ENCODE measurements at regions not wholly inside any gene's neighbourhood (a gene's known extent, or its start where the extent isn't known, plus 50 kb on each side); places are given as distances from the start of the nearest gene placed in this dataset.

DNA sequence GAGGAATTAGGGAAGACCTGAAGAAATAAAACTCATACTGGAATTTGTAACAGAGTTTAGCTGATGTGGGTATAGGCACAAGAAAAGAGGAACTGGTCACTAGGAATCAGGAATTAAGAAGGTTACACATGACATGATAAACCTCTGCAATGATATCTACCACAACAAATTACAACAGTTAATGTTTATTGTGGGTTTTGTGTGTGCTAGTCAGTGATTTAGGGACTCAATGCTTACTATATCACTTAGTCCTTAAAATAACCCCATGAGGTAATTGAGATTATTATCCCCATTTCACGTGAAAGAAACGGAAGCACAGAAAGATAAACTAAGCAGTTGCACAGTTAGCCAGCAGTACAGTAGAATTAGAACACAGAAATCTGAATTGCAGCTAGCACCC, 415.8 kb upstream of the ZEB2 start:
- no peak for DNase-seq (ENCODE audit: low read depth)
- H3K4me3 ChIP-seq (ENCODE audit: low read depth, low read length): no peak overlapping the region
- TF ChIP-seq, protein P1, sequence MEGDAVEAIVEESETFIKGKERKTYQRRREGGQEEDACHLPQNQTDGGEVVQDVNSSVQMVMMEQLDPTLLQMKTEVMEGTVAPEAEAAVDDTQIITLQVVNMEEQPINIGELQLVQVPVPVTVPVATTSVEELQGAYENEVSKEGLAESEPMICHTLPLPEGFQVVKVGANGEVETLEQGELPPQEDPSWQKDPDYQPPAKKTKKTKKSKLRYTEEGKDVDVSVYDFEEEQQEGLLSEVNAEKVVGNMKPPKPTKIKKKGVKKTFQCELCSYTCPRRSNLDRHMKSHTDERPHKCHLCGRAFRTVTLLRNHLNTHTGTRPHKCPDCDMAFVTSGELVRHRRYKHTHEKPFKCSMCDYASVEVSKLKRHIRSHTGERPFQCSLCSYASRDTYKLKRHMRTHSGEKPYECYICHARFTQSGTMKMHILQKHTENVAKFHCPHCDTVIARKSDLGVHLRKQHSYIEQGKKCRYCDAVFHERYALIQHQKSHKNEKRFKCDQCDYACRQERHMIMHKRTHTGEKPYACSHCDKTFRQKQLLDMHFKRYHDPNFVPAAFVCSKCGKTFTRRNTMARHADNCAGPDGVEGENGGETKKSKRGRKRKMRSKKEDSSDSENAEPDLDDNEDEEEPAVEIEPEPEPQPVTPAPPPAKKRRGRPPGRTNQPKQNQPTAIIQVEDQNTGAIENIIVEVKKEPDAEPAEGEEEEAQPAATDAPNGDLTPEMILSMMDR (conservative IDR thresholded peaks at IDR 0.05; ENCODE audit: low read depth, low read length): no peak

DNA sequence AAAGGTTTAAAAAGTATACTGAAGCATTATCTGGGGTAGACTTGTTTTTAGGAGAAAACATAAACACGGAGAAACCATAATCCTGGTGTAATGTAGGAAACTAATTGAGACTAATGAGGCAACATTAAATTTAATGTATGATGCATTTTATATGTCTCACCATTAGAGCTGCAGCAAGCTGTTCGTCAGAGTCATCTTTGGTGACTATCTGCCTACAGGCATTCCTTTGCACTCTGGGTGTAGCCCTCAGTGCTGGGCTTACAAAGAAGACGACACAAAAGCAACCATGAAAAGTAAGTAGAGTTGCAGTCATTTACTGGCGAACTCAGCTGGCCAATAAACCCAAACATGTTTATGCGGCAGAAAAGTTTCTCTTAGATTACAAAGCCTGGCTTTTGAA, 415.3 kb upstream of the ZEB2 start:
- DNase-seq (ENCODE audit: low read depth): no peak
- H3K4me3 ChIP-seq (ENCODE audit: low read depth, low read length): no peak overlapping the region
- TF ChIP-seq, protein P1 (conservative IDR thresholded peaks at IDR 0.05; ENCODE audit: low read depth, low read length): no peak

DNA sequence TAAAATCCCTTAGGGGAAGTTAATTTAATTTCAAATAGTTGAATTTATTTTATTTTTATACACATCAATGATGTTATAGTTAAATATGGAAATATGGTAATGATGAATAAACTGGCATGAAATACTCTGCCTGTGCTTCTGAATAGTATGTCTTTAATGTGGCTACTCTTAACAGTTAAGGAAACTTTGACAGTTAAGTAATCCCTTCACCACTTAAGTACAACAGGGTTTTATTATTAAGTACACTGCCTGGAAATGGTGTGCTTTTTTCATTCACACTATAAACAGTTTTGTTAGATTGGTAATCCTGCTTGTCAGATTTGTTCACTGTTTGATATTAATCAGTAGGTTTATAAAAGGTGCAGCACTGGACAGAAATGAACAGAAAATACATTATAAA, 412.0 kb upstream of the ZEB2 start:
- TF ChIP-seq, protein P1 (conservative IDR thresholded peaks at IDR 0.05; ENCODE audit: low read depth, low read length): no peak
- H3K4me3 ChIP-seq (ENCODE audit: low read depth, low read length): no peak overlapping the region
- DNase-seq (ENCODE audit: low read depth): no peak

DNA sequence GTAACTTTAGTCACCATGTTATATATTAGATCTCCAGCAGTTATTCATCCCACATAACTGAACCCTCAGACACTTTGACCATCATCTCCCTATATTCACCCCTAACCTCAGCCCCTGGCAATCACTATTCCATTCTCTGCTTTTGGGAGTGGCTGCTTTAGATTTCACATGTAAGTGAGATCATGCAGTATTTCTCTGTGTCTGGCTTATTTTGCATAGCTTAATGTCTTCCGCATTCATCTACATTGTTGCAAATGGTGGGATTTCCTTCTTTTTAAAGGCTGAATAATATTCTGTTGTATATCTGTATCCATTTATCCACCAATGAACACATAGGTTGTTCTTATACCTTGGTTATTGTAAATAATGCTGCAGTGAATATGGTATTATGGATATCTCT, 411.6 kb upstream of the ZEB2 start:
- no peak for DNase-seq (ENCODE audit: low read depth)
- TF ChIP-seq, protein P1 (conservative IDR thresholded peaks at IDR 0.05; ENCODE audit: low read depth, low read length): no peak
- H3K4me3 ChIP-seq (ENCODE audit: low read depth, low read length): no peak overlapping the region

DNA sequence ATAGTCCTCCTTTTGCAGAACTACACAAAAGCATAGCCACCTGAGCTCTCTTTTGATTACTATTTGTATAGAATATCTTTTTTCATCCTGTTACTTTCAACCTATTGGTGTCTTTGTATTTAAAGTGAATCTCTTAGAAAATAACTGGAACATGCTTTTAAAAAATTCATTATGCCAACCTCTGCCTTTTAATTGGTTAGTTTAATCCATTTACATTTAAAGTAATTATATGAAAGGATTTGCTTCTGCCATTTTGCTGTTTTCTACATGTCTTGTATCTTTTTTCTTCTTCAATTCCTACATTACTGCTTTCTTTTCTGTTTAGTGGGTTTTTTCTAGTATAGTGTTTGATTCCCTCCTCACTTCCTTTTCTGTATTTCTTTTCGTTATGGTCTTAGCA, 407.5 kb upstream of the ZEB2 start:
- H3K4me3 ChIP-seq (ENCODE audit: low read depth, low read length): no peak overlapping the region
- DNase-seq (ENCODE audit: low read depth): no peak
- TF ChIP-seq, protein P1 (conservative IDR thresholded peaks at IDR 0.05; ENCODE audit: low read depth, low read length): no peak

DNA sequence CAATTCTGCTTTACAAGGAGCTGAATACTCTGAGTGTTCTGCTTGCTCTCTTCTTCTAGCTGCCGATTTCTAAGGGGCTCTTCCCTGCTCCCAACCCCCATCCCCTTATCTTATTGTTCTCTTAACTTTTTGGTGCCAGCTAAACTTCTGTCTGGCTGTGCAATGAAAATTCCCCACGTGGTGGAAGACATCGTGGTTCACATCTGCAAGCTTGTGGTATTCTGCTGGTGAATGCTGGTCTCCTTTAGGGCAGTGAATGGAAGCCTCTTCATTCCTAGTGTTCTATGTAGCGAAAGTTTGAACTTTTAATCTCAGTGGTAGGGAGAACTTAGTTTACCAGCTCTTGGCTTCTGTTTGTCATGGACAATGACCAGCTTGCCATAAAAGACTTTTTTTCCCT, 406.0 kb upstream of the ZEB2 start:
- TF ChIP-seq, protein P1 (conservative IDR thresholded peaks at IDR 0.05; ENCODE audit: low read depth, low read length): no peak
- no peak for DNase-seq (ENCODE audit: low read depth)
- no peak overlapping the region for H3K4me3 ChIP-seq (ENCODE audit: low read depth, low read length)

DNA sequence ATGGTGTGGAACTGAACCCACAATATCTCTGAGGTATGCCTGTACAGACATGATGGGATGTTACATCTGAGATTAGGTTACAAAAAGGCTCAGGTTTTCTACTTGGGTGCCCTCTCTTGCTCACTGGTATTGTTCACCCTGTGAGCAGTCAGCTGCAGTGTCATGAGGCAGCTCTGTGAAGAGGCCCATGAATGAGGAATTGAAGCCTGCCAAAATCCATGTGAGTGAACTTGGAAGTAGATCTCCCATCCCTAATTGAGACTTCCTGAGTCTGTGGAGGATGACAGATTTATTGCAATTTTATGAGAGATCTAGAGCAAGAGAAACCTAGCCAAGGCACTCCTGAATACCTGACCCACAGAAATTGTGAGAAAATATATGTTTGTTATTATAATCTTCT, 404.9 kb upstream of the ZEB2 start:
- DNase-seq (ENCODE audit: low read depth): peak; percentile 53
- TF ChIP-seq, protein P1 (conservative IDR thresholded peaks at IDR 0.05; ENCODE audit: low read depth, low read length): no peak
- no peak overlapping the region for H3K4me3 ChIP-seq (ENCODE audit: low read depth, low read length)
